Common myeloid progenitor, CD34-positive (primary cell): ENCODE measurements at regions not wholly inside any gene's neighbourhood (a gene's known extent, or its start where the extent isn't known, plus 50 kb on each side); places are given as distances from the start of the nearest gene placed in this dataset.

Source experiments
- CTCF ChIA-PET: fragments of 350-600 bp; sonication (Branson Sonifier 250); formaldehyde crosslinking; loops from one replicate; lab custom pipeline; 2021; ENCODE audit warnings: antibody characterized with exemption; lab: Charles Lee
- POLR2A ChIA-PET: fragments of 350-600 bp; sonication (Branson Sonifier 250); formaldehyde crosslinking; loops from one replicate; lab custom pipeline; 2021; ENCODE audit warnings: antibody characterized with exemption; lab: Charles Lee
- DNase-seq, 3 donors: peaks; one replicate each; pipeline versions ENCODE4 v3.0.0 to v3.0.0-alpha.2; 2013
- H3K27ac ChIP-seq, 2 experiments: 1 replicate in 1 of 2; 2 replicates in 1 of 2; pipeline ENCODE4 v1.7.0; 2013; ENCODE audit warnings: inconsistent platforms in 2 of 2, low read length in 2 of 2, mild to moderate bottlenecking in 2 of 2, low read depth in 1 of 2, moderate library complexity in 1 of 2; ENCODE audit not compliant: severe bottlenecking in 2 of 2, insufficient read depth in 1 of 2, poor library complexity in 1 of 2
- H3K27me3 ChIP-seq, 5 experiments: replicated peaks in 2 of 5; 1 replicate in 3 of 5; 2 replicates in 2 of 5; pipeline versions ENCODE4 v1.6.1 to v1.7.0; 2013; ENCODE audit warnings: low read length in 4 of 5, mild to moderate bottlenecking in 2 of 5, moderate library complexity in 2 of 5, inconsistent platforms in 1 of 5; ENCODE audit not compliant: insufficient read depth in 5 of 5, control insufficient read depth in 4 of 5
- H3K36me3 ChIP-seq, 4 experiments: 1 replicate in 2 of 4; 2 replicates in 2 of 4; pipeline versions ENCODE4 v1.6.1 to v1.7.0; 2013; ENCODE audit warnings: low read length in 3 of 4, control low read depth in 1 of 4, mild to moderate bottlenecking in 1 of 4; ENCODE audit not compliant: control insufficient read depth in 4 of 4, insufficient read depth in 4 of 4
- H3K4me1 ChIP-seq, 4 experiments: 1 replicate in 3 of 4; 2 replicates in 1 of 4; pipeline versions ENCODE4 v1.6.1 to v1.7.1; 2013; ENCODE audit warnings: low read length in 3 of 4, mild to moderate bottlenecking in 3 of 4, control low read depth in 1 of 4, inconsistent platforms in 1 of 4, moderate library complexity in 1 of 4; ENCODE audit not compliant: control insufficient read depth in 4 of 4, insufficient read depth in 4 of 4; ENCODE audit errors: control extremely low read depth in 1 of 4
- H3K4me3 ChIP-seq, 7 experiments: 1 replicate in 4 of 7; 2 replicates in 3 of 7; pipeline versions ENCODE4 v1.5.1 to v1.7.0; 2013; ENCODE audit warnings: mild to moderate bottlenecking in 7 of 7, low read length in 6 of 7, moderate library complexity in 6 of 7, inconsistent platforms in 2 of 7, low read depth in 2 of 7, control low read depth in 1 of 7; ENCODE audit not compliant: insufficient read depth in 4 of 7, control insufficient read depth in 1 of 7; ENCODE audit errors: extremely low read depth in 1 of 7
- H3K9me3 ChIP-seq, 5 experiments: 1 replicate in 4 of 5; 2 replicates in 1 of 5; pipeline versions ENCODE4 v1.6.1 to v1.7.1; 2013; ENCODE audit warnings: low read length in 4 of 5, mild to moderate bottlenecking in 2 of 5, inconsistent platforms in 1 of 5, low read depth in 1 of 5, moderate library complexity in 1 of 5; ENCODE audit not compliant: control insufficient read depth in 4 of 5, insufficient read depth in 2 of 5; ENCODE audit errors: control extremely low read depth in 1 of 5
- WGBS: methylation state at CpG from one replicate; pipeline ENCODE4 v1.1.5; 2013; ENCODE audit not compliant: insufficient coverage; 5-methylcytosine and 5-hydroxymethylcytosine counted together

DNA sequence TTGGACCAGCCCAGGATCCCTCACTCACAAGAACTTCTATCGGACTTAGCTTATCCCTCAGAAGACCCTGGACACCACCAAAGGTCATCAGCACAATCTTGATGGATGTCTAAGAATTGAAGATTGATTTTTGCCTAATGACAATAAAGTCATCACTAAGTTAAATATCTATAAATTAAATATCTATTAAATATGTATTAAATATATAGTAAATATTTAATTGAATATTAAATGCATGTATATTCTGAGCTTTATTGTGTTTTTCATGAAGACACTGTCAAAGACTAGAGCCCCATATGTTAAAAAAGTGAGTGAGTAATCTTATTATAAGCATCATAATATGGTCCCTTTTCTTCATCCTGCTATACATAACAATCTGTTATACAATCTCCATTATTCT, 751.1 kb downstream of the KCNJ2 start:
- H3K4me3 ChIP-seq = no peak overlapping the region
- no peak for DNase-seq
- no CpG with 5 or more reads among the region's 1 CpG for WGBS
- ChIA-PET CTCF (no interaction called here), POLR2A (interaction anchor here (0.6 kb wide), 1 partner anchor 1579 kb away, joined by 3 read pairs; no protein-coding TSS in a partner anchor)
- H3K9me3 ChIP-seq = peaks cover 0 to 26% (median 2%) of the 10 kb centered on the region in 5 experiments
- H3K4me1 ChIP-seq = no peaks in the 10 kb centered on the region
- no peaks in the 10 kb centered on the region for H3K36me3 ChIP-seq
- H3K27ac ChIP-seq = no peak overlapping the region
- H3K27me3 ChIP-seq = no peaks in the 10 kb centered on the region

DNA sequence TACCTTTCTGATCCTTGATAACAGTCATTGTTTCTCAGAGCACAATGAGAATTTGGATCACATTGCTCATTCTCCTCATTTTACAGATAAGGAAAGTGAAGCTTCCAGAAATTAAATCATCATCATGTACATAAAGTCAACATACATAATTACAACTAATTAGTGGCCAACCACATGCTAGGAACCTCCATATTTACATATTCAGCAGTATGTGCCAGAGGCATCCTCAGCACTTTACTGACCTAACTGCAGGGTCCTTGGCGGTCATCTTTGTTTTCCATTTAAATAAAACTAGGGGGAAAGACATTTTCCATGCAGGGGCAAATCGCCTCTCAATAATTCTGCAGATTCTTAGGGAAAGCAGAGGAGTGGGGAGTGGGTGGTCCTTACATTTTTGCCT, 752.9 kb downstream of the KCNJ2 start:
- WGBS = no CpG with 5 or more reads among the region's 2 CpGs
- no peaks in the 10 kb centered on the region for H3K4me1 ChIP-seq
- H3K36me3 ChIP-seq = no peaks in the 10 kb centered on the region
- H3K27ac ChIP-seq = no peak overlapping the region
- peaks cover 0 to 18% (median 2%) of the 10 kb centered on the region in 5 experiments for H3K9me3 ChIP-seq
- CTCF ChIA-PET = no interaction called here
- no peak for DNase-seq
- POLR2A ChIA-PET = no interaction called here
- no peak overlapping the region for H3K4me3 ChIP-seq
- no peaks in the 10 kb centered on the region for H3K27me3 ChIP-seq

DNA sequence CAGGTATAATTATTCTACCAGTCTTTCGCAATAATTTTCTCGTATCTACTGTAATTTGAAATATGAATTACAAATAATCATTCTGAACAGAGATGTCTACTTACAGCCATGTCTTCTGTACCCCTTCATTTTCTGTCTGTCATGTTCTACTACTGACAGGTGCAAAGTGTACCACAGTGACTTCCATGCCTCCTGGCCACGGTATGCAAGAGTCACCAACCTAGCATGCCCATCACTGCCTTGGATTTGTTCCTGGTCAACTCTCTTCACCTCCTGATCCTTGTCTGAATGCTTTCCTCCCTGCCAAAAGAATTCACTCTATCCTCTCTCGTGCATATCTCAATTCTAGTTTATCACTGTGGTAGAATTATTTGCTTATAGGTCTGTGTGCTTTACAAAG, 755.4 kb downstream of the KCNJ2 start:
- DNase-seq = no peak
- Histone ChIP-seq H3K9me3 (peaks cover 0 to 1% (median 0%) of the 10 kb centered on the region in 5 experiments), H3K27me3 (no peaks in the 10 kb centered on the region), H3K27ac (no peak overlapping the region), H3K4me1 (no peaks in the 10 kb centered on the region), H3K4me3 (no peak overlapping the region), H3K36me3 (no peaks in the 10 kb centered on the region)
- ChIA-PET POLR2A (no interaction called here), CTCF (no interaction called here)
- WGBS = 71% methylated on average over 1 of the region's 4 CpGs

DNA sequence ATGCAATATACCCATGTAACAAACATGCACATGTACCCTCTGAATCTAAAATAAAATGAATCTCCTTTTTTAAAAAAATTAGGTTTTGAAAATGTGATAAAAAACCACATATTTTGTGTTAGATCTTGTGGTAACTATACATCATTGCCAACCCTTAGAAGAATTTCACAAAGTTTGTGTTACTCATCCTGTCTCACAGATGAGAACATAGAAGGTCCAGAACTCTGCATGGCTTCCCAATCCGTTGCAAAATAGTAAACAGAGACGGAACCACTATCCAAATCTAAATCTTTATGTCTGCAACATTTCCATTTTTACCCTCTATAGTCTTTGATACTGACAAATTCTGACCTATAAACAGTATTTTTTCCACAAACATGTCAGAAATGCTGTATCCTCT, 759.9 kb downstream of the KCNJ2 start:
- POLR2A ChIA-PET = no interaction called here
- CTCF ChIA-PET = no interaction called here
- Histone ChIP-seq H3K36me3 (no peaks in the 10 kb centered on the region), H3K27ac (no peak overlapping the region), H3K4me1 (no peaks in the 10 kb centered on the region), H3K27me3 (no peaks in the 10 kb centered on the region), H3K9me3 (no peaks in the 10 kb centered on the region), H3K4me3 (no peak overlapping the region)
- DNase-seq = no peak
- 94% methylated on average over 2 of the region's 2 CpGs for WGBS

DNA sequence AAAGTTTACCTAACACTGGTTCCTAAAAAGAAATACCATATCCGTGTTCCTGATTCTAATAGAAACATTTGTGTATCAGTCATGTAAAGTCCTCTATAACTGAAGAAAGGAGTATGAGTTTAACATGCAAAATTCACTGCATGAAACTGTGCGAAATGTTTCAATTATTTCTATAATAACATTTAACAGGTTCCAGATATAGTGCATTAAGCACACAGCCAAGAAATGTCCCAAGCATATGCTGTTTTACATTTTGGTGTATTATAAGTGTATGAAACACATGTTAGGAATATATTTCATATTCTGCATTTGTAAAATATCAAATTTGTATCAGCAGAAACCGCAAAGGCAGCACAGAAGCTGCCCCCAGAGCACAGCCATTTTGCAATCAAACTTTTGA, 764.9 kb downstream of the KCNJ2 start:
- Histone ChIP-seq H3K27me3 (no peaks in the 10 kb centered on the region), H3K4me1 (no peaks in the 10 kb centered on the region), H3K27ac (no peak overlapping the region), H3K4me3 (no peak overlapping the region), H3K9me3 (no peaks in the 10 kb centered on the region), H3K36me3 (no peaks in the 10 kb centered on the region)
- ChIA-PET CTCF (no interaction called here), POLR2A (no interaction called here)
- DNase-seq = no peak
- WGBS = 100% methylated on average over 1 of the region's 3 CpGs

DNA sequence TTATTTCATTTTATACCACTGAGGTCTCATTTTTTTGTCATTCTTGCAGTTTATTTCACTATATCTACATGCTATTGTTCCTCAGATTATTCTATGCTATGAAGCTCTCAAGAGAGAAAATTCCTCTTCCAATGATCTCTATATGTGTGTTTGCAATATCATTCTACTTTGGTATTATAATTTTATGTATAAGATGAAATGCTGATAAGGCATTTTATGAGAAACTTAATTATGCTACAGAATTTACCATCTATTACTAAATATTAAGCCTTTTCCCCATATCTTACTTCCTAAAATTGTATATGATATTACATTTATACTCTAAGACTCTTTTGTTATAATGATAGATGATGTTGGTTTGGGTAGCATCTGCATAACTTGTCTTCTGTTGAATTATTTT, 765.5 kb downstream of the KCNJ2 start:
- CTCF ChIA-PET = no interaction called here

DNA sequence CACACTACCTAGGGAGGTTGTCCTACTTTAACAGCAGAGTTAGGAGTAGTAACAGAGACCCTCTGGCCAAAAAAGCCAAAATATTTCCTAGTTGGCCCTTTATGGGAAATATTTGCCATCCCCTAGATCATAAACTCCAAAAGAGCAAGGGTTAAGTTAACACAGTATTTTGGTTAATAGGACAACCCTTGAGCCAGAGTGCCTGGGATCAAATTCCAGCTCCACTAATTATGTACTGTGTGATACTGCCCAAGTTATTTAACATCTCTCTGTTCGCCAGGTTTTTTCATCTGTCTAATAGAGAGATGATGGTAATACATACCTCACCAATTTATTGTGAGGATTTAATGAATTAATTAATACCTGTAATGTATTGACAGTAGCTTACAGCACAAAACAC, 767.4 kb downstream of the KCNJ2 start:
- H3K36me3 ChIP-seq = no peaks in the 10 kb centered on the region
- CTCF ChIA-PET = no interaction called here
- WGBS = no CpG with 5 or more reads among the region's 1 CpG
- POLR2A ChIA-PET = no interaction called here
- no peaks in the 10 kb centered on the region for H3K9me3 ChIP-seq
- H3K27ac ChIP-seq = no peak overlapping the region
- no peak for DNase-seq
- H3K27me3 ChIP-seq = no peaks in the 10 kb centered on the region
- no peaks in the 10 kb centered on the region for H3K4me1 ChIP-seq
- H3K4me3 ChIP-seq = no peak overlapping the region

More for the DNA sequence above, 765.5 kb downstream of the KCNJ2 start:
- Histone ChIP-seq H3K27me3 (no peaks in the 10 kb centered on the region), H3K4me3 (no peak overlapping the region), H3K27ac (no peak overlapping the region), H3K36me3 (no peaks in the 10 kb centered on the region), H3K4me1 (no peaks in the 10 kb centered on the region), H3K9me3 (no peaks in the 10 kb centered on the region)
- DNase-seq = no peak
- POLR2A ChIA-PET = no interaction called here
